ENCODE measurements at regions not wholly inside any gene's neighbourhood (a gene's known extent, or its start where the extent isn't known, plus 50 kb on each side); places are given as distances from the start of the nearest gene placed in this dataset.

- DNase-seq = no peak
Measured at GRCh38 chr18:39524370-39524769, 1958.8 kb upstream of the CELF4 start.

GRCh38 chr18:39523281-39523680 is 1957.7 kb upstream of the CELF4 start:
- no peak for DNase-seq

GRCh38 chr18:39521164-39521563 is 1955.6 kb upstream of the CELF4 start:
- no peak for DNase-seq

- DNase-seq = no peak
Measured at GRCh38 chr18:39519741-39520140, 1954.1 kb upstream of the CELF4 start.

GRCh38 chr18:39515299-39515698 is 1949.7 kb upstream of the CELF4 start:
- DNase-seq = no peak

- no peak for DNase-seq
Measured at GRCh38 chr18:39513186-39513585, 1947.6 kb upstream of the CELF4 start.

- no peak for DNase-seq
Measured at GRCh38 chr18:39506581-39507330, 1941.2 kb upstream of the CELF4 start.

GRCh38 chr18:39500306-39500705 is 1934.7 kb upstream of the CELF4 start:
- DNase-seq = no peak

- no peak for DNase-seq
Measured at GRCh38 chr18:39497821-39498220, 1932.2 kb upstream of the CELF4 start.

GRCh38 chr18:39496986-39497385 is 1931.4 kb upstream of the CELF4 start:
- DNase-seq = no peak

- DNase-seq = no peak
Measured at GRCh38 chr18:39494211-39494896, 1928.8 kb upstream of the CELF4 start.

- DNase-seq = no peak
Measured at GRCh38 chr18:39491408-39491807, 1925.8 kb upstream of the CELF4 start.

GRCh38 chr18:39489431-39489830 is 1923.8 kb upstream of the CELF4 start:
- DNase-seq = no peak

- no peak for DNase-seq
Measured at GRCh38 chr18:39487932-39488331, 1922.3 kb upstream of the CELF4 start.

- no peak for DNase-seq
Measured at GRCh38 chr18:39486268-39486667, 1920.7 kb upstream of the CELF4 start.

- no peak for DNase-seq
Measured at GRCh38 chr18:39485696-39486095, 1920.1 kb upstream of the CELF4 start.

- no peak for DNase-seq
Measured at GRCh38 chr18:39481281-39481680, 1915.7 kb upstream of the CELF4 start.

GRCh38 chr18:39480494-39481195 is 1915.0 kb upstream of the CELF4 start:
- no peak for DNase-seq

GRCh38 chr18:39464006-39464405 is 1898.4 kb upstream of the CELF4 start:
- no peak for DNase-seq

- DNase-seq = no peak
Measured at GRCh38 chr18:39462436-39462835, 1896.8 kb upstream of the CELF4 start.

GRCh38 chr18:39460136-39460535 is 1894.5 kb upstream of the CELF4 start:
- no peak for DNase-seq

GRCh38 chr18:39455285-39455684 is 1889.7 kb upstream of the CELF4 start:
- DNase-seq = no peak

GRCh38 chr18:39454866-39455265 is 1889.3 kb upstream of the CELF4 start:
- DNase-seq = no peak

GRCh38 chr18:39453882-39454281 is 1888.3 kb upstream of the CELF4 start:
- no peak for DNase-seq

All from activated effector memory CD4-positive, alpha-beta T cell treated with anti-CD3 and anti-CD28 coated beads, Interleukin-2, amount 50 U/mL, for 16 hours (primary cell).